ENCODE measurements at regions not wholly inside any gene's neighbourhood (a gene's known extent, or its start where the extent isn't known, plus 50 kb on each side); places are given as distances from the start of the nearest gene placed in this dataset.
"Not testable (repeated sequence)": the region's sequence is repeated elsewhere in the genome, so short reads cannot be mapped to it uniquely, and the experiment has no call there.

GRCh38 chr16:75837681-75838080, 111.4 kb upstream of the CPHXL start:
- no peak for DNase-seq

DNA sequence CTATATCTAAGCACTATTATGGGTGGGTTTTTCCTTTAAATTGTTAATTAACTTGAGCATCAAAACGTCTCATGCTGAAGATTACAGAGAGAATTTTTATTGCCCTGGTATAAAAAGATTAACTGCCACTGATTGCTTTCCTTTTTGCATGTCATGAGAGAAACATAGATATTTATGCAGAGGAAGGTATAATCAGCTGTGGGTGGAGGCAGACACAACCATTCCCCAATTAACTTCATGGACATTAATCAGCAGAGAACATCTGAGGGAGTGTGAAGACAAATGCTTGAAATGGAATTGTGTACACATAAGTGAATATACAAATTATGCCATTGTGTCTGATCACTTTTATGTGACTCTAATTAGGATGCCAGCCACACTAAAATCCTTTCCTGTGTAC, 115.2 kb upstream of the CPHXL start:
- DNase-seq = no peak

- no peak for DNase-seq
Measured at GRCh38 chr16:75847172-75847571, 120.9 kb upstream of the CPHXL start.

DNA sequence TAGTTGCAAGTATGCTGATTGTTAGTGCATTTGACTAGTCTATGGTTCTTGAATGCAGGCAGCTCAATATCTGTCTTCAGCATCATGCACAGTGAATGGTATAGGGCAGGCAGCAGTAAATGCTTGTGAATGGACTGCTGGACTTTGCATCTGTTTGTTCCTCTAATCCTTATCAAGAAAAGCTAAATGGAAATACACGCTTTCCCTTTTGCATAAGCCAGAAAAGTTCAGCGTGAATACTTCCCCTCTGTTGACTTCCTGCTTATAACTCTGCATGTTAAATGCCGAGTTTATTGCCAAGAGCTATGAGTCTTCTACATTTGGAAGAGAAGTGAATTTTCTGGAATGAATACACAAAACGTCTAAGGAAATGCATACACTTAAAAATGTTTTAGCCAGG, 127.9 kb upstream of the CPHXL start:
- DNase-seq = no peak

DNA sequence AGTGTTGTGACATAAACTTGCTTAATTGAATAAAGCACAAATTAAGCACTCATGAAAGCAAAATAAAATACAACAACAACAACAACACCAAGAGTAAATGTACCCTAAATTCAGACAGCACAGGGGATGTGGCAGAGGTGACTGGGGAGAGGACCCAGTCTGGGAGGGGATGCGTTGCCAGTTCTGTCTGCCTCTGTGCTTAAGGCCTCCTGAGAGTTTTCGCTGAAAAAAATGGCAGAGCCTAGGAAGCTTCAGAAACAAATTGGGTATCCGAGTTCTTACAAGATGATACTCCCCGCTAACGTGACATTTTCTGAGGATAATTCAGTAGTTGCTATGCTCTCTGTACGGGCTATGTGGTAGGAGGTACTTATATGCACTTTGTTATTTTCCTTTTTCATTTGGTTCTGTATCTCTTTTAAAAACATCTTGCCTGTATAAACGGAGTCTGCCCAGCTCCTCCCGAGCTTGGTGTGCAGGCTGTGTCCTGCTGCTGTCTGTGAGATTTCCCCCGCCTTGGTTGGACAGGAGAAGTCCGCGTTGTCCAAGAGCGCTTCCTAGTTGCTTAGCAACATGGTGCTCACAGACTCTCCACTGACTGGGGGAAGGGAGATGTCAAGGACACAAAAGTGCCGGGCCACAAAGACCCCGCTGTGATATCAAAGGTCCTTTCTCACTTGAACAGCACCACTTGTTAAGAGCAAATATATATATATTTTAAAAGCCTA, 134.2 kb upstream of the CPHXL start:
- DNase-seq = no peak

DNA sequence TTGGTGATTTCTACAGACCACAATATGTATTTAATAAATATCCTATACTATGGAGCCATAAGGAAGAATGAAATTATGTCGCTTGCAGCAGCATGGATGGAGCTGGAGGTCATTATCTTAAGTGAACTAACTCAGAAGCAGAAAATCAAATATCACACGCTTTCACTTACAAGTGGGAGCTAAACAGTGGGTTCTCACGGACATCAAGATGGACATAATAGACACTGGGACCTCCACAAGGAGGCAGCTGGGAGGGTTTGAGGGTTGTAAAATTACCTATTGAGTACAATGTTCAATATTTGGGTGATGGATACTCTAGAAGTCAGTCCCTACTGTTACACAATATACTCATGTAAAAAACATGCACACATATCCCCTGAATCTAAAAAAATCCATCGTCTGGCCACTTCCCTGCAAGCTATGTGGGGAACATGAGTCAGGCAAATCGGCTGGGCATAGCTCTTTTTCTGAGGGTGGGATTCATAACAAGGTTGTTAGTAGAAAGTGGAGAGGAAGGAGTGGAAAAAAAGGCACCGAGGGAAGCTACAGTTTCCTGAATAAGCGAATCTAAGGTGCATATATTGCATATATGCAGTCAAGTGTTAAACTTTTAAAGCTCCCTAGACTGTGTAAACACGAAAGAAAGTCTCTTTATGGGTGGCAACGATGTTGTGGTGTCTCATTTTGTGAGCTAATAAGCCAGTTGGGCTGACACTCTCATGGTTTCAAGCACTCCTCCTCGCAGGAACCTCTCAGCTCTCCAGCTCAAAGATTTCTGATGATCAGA, 135.2 kb upstream of the CPHXL start:
- DNase-seq = no peak

DNA sequence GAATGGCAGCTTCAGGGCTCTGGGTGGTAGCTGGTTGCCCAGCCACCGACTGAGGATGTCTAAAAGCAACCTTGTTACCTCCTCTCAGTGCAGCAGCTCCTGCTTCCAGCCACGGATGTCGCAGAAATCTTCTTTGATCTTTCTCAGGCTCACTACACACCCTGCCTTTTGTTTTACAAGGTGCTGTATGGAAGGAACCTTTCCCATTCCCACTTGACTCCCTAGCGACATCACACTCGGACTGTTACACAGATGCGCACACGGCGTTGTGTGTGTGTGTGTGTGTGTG, 135.8 kb upstream of the CPHXL start:
- DNase-seq = no peak

GRCh38 chr16:75864243-75864642, 138.0 kb upstream of the CPHXL start:
- no peak for DNase-seq

DNA sequence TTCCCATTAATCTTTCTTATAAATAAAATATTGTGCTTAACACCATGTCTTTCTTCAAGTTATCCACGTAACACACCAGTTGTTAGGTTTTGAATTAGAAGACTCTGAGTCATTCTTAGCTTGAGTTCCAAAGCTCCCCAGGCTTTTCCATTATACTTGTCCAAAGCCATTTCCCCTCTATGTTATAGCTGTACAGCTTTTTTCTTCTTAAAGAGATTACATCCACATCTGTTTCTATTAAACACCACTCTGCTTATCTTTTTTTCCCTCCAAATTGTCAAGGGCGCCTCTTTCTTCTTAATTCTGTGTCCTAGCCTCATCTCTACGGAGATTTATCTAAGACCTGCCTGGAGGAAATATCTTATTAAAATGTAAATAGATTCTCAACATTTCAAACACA, 139.4 kb upstream of the CPHXL start:
- DNase-seq = no peak

DNA sequence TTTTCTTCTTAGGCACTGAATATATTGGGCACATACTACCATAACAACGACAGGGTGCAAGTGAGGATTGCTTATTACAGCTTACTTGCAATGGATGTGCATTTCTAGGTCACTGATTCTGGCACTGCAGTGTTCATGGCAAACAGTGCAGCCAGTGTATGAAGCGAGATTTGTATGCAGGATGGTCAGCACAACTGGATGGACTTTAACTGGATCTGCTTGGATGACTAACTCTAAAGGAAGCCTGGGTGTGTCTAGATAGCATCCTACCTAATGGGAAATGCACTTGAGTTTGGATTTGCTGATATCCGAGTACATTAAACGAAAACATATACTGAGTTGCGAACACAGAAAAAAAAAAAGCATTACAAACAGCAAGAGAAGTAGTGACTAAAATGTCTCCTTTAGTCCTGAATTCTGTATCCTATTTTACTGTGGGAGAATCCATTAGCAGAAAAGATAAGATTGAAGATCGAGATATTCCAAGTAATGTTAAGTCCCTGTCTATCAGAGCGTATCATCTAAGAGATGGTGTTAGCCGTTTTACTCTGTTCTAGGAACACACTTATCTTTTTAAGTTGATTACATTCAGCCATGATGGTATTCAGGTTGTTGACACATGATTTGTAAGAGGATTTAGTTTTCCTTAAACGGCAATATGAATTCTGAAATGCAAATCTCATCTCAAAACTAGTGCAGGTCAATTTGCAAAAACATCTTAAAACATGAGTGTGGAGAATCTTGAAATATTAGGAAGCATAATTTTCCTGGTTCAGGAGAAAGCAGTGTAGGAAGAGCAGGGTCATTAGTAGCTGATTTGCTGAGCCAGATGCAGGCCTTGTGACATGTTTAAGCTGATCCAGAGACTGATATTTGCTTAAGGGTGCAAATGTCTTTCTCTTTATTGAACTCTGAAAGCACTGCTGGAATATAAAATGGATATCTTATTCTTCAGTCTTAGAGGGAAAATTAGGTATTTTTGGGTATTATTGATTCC, 142.6 kb upstream of the CPHXL start:
- no peak for DNase-seq

DNA sequence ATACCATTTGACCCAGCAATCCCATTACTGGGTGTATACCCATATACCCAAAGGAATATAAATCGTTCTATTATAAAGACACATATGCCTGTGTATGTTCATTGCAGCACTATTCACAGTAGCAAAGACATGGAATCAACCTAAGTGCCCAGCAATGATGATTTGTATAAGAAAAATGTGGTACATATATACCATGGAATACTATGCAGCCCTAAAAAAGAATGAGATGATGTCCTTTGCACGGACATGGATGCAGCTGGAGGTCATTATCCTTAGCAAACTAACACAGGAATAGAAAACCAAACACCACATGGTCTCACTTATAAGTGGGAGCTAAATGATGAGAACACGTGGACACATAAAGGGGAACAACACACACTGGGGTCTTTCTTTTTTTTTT, 155.0 kb upstream of the CPHXL start:
- not testable (repeated sequence) for DNase-seq

GRCh38 chr16:75899163-75899562, 172.9 kb upstream of the CPHXL start:
- DNase-seq = no peak

GRCh38 chr16:75908331-75909117, 182.2 kb upstream of the CPHXL start:
- DNase-seq = no peak

DNA sequence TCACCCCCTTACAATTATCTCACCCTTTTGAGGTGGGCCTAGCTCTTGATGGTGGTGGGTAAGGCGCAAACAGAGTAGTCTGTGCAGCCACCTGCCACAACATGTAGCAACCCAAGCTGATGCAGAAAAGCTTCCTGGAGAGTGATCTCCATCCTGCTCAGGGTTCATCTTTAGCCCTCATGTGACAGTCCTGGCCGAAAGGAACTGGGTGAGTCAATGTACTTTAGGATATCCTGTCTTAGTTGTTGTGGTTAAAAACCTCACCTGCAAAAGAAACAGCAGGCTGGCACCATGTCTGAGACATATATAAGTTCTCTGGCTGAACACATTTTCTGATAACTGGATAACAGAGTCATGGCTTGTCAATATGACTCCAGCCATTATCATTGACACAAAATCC, 183.5 kb upstream of the CPHXL start:
- DNase-seq = no peak

DNA sequence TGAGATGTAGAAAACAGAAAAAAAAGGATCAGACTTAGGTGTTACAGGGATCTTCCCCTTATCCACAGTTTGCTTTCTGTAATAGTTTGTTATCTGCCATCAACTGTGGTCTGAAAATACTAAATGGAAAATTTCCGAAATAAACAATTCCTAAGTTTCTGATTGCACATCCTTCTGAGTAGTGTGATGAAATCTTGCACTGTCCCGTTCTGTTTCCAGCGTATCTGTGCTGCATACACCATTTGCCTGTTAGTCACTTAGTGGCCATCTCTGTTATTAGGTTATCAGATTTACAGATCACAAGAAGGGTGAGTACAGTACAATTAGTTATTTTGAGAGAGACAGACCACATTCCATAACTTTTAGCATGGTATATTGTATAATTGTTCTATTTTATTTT, 185.6 kb upstream of the CPHXL start:
- no peak for DNase-seq

GRCh38 chr16:75913958-75914357, 187.7 kb upstream of the CPHXL start:
- no peak for DNase-seq

- DNase-seq = no peak
Measured at GRCh38 chr16:75916451-75916850, 190.2 kb upstream of the CPHXL start.

- no peak for DNase-seq
Measured at GRCh38 chr16:75918109-75918508, 191.8 kb upstream of the CPHXL start.

DNA sequence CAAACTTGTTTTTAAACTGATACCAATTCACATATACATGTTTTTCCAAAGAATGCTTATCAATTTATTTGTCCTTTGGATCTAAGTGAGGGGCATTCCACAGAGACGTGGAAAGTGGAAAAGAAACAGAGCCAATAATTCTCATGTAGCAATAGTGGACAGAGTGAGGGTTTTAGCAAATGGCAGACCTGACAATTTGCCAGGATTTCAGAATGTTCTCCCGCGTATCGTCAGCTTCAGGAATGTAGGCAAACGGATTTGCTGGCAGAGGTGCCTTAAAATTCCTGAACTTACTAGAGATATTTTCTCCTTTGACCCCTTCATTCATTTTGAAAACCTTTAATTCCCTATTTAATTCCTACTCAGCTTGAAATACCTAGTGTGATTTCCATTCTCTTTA, 193.4 kb upstream of the CPHXL start:
- DNase-seq = no peak

DNA sequence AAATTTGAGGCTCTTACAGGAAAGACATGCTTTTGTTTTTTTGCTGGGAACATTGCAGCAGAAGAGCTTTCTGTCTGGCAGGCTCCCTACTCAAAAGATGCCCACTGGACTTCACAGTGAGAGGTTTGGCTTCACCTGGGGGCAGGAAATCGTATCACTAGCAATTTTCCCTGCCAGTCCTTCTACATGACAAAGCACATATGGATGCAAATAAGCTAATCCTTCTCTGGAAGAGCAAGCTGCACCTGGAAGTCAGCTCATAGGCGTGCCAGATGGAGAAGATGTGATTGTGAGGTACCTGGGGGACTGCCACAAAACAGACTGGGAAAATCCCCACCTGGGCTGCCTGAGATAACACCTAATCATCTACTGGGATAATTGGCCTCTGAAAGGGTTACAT, 195.0 kb upstream of the CPHXL start:
- no peak for DNase-seq

DNA sequence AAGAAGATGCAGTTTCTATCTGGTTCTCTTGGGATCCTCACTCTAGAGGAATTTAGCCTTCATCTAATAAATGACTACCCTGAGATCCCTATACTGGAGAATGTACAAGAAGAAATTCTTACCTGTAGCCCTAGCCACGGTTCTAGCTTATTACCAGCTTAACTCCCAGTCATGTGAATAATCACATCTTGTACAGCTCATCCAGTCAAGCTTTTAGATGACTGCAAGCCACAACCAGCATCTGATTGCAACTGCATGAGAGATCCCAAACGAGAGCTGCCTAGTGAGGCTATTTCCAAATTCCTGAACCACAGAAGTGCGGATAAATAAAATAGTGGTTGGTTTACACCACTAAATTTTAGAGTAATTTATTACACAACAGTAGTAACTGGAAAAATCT, 196.0 kb upstream of the CPHXL start:
- DNase-seq = no peak

DNA sequence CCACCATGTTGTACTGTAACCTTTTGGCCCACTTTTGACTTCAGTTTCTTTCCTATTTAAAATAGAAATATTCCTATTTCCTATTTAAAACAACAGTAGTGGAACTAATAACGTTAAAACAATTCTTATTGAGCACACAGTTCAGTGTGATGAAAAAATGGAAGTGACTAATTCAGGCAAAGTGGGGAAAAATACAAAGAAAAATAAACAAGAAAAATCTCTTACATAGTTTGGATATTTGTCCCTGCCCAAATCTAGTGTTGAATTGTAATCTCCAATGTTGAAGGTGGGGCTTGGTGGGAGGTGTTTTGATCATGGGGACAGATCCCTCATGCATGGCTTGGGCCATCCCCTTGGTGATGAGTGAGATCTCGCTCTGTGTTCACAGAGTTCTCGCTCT, 198.1 kb upstream of the CPHXL start:
- DNase-seq = no peak

GRCh38 chr16:75927810-75928209, 201.5 kb upstream of the CPHXL start:
- no peak for DNase-seq

Data from activated CD4-positive, alpha-beta T cell treated with anti-CD3 and anti-CD28 coated beads, Interleukin-2, Interleukin-6, amounts not matched to agents 100 ng/mL and 50 ng/mL, durations not matched to agents 16 hours and 8 hours (primary cell).